Esophagus squamous epithelium (tissue), 4 donors: ENCODE measurements at regions not wholly inside any gene's neighbourhood (a gene's known extent, or its start where the extent isn't known, plus 50 kb on each side); places are given as distances from the start of the nearest gene placed in this dataset.

Experiments
- CTCF ChIP-seq, 6 experiments: fragments of 450-650 bp in 4 of 6; fragments of 200-600 bp in 2 of 6; sonication (generic) in 2 of 6; IDR thresholded peaks; one replicate each; pipeline ENCODE4 v1.5.1; 2016 to 2019; ENCODE audit warnings: antibody characterized with exemption in 6 of 6, mild to moderate bottlenecking in 4 of 6, moderate library complexity in 4 of 6
- POLR2A ChIP-seq, 4 donors: fragments of 450-650 bp; IDR thresholded peaks; one replicate each; pipeline ENCODE4 v1.6.1; 2017; ENCODE audit warnings: antibody characterized with exemption in 4 of 4, mild to moderate bottlenecking in 4 of 4, moderate library complexity in 3 of 4

- TF ChIP-seq CTCF (IDR thresholded peaks at IDR 0.05) (no peak), POLR2A (IDR thresholded peaks at IDR 0.05) (no peak)
Measured at GRCh38 chr2:65846989-65847678, 414.7 kb upstream of the SPRED2 start.
